ENCODE measurements at regions not wholly inside any gene's neighbourhood (a gene's known extent, or its start where the extent isn't known, plus 50 kb on each side); places are given as distances from the start of the nearest gene placed in this dataset.

- no peak for DNase-seq
Measured at GRCh38 chr9:2979957-2980610, 136.2 kb upstream of the PUM3 start.

GRCh38 chr9:2972475-2972874, 128.6 kb upstream of the PUM3 start:
- DNase-seq, result no peak

- no peak for DNase-seq
Measured at GRCh38 chr9:2970864-2971263, 127.0 kb upstream of the PUM3 start.

- DNase-seq, result no peak
Measured at GRCh38 chr9:2967766-2968165, 123.9 kb upstream of the PUM3 start.

GRCh38 chr9:2966565-2967300, 122.8 kb upstream of the PUM3 start:
- DNase-seq, result no peak

GRCh38 chr9:2964470-2964869, 120.6 kb upstream of the PUM3 start:
- DNase-seq, result no peak

- no peak for DNase-seq
Measured at GRCh38 chr9:2963307-2963706, 119.4 kb upstream of the PUM3 start.

GRCh38 chr9:2962471-2963172, 118.7 kb upstream of the PUM3 start:
- no peak for DNase-seq

- no peak for DNase-seq
Measured at GRCh38 chr9:2958219-2958618, 114.3 kb upstream of the PUM3 start.

- DNase-seq, result no peak
Measured at GRCh38 chr9:2957656-2958200, 113.8 kb upstream of the PUM3 start.

- no peak for DNase-seq
Measured at GRCh38 chr9:2955575-2955974, 111.7 kb upstream of the PUM3 start.

GRCh38 chr9:2939368-2939767, 95.5 kb upstream of the PUM3 start:
- no peak for DNase-seq

GRCh38 chr9:2936221-2936620, 92.3 kb upstream of the PUM3 start:
- DNase-seq, result no peak

- no peak for DNase-seq
Measured at GRCh38 chr9:2934883-2935282, 91.0 kb upstream of the PUM3 start.

- no peak for DNase-seq
Measured at GRCh38 chr9:2934241-2934650, 90.4 kb upstream of the PUM3 start.

- DNase-seq, result no peak
Measured at GRCh38 chr9:2933165-2934095, 89.5 kb upstream of the PUM3 start.

- DNase-seq, result no peak
Measured at GRCh38 chr9:2928411-2928810, 84.5 kb upstream of the PUM3 start.

- DNase-seq, result no peak
Measured at GRCh38 chr9:2925016-2925415, 81.1 kb upstream of the PUM3 start.

GRCh38 chr9:2924380-2924768, 80.5 kb upstream of the PUM3 start:
- no peak for DNase-seq

GRCh38 chr9:2923766-2924379, 80.0 kb upstream of the PUM3 start:
- DNase-seq, result no peak

- DNase-seq, result no peak
Measured at GRCh38 chr9:2919347-2919746, 75.5 kb upstream of the PUM3 start.

GRCh38 chr9:2916382-2916985, 72.6 kb upstream of the PUM3 start:
- no peak for DNase-seq
